ENCODE measurements at regions not wholly inside any gene's neighbourhood (a gene's known extent, or its start where the extent isn't known, plus 50 kb on each side); places are given as distances from the start of the nearest gene placed in this dataset.
A peak's percentile ranks its signal among the peaks of the same experiment; 100 is the strongest.

DNA sequence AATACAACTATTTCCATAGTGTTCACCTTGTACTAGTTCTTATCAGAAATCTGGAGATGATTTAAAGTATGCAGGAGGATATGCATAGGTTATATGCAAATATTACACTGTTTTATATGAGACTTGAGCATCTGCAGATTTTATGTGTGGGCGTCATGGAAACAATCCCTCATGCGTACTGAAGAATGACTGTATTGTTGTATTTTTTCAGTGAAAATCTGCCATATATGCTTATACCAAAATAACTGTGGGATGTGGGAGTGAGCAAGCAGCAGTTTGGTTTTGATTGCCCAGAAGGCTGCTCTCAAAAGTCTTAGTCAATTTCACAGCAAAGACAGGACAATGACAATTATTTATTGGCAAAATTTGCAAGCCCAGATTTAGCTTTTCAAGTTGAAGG lies 238.8 kb upstream of the PCDH20 start:
- DNase-seq (ENCODE audit: low read depth, low spot score), result no peak
- no peaks in the 10 kb centered on the region for H3K27me3 ChIP-seq (ENCODE audit: insufficient read depth, insufficient read length)
- TF ChIP-seq SUZ12 (IDR thresholded peaks at IDR 0.05; ENCODE audit: extremely low read depth, insufficient read depth, insufficient read length) (no peak), ZNF274 (IDR thresholded peaks at IDR 0.05; ENCODE audit: low read depth, low read length) (no peak), YY1 (IDR thresholded peaks at IDR 0.05; ENCODE audit: insufficient read depth, insufficient read length) (no peak)
- H3K36me3 ChIP-seq (ENCODE audit: insufficient read depth, insufficient read length, low read length), result no peaks in the 10 kb centered on the region
- no peak overlapping the region for H3K4me3 ChIP-seq (ENCODE audit: insufficient read length, low read depth)
- no peaks in the 10 kb centered on the region for H3K9me3 ChIP-seq (ENCODE audit: insufficient read depth, low read length)
- H3K9ac ChIP-seq (ENCODE audit: insufficient read length, low read depth), result no peak overlapping the region
- H3K4me1 ChIP-seq (ENCODE audit: insufficient read depth, insufficient read length), result no peaks in the 10 kb centered on the region

DNA sequence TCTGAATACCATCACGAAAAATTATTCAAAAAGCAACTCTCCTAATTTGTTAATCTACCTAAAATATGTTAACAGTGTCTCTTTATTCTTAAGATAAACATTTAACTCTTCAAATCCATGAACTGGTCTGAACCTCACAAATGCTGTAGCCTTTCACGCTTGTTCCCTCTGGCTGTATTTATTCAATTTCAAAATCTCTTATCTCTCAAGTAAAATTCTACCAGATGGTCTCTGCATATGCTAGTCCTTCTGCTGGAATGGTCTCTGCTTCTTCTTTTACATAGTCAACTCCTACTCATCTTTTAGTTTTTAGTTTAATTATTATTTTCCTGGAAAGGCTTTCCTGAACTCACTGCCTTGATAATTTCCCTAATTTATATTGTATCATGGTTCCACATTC lies 232.9 kb upstream of the PCDH20 start:
- Histone ChIP-seq H3K4me3 (ENCODE audit: insufficient read length, low read depth) (no peak overlapping the region), H3K4me1 (ENCODE audit: insufficient read depth, insufficient read length) (no peaks in the 10 kb centered on the region), H3K36me3 (ENCODE audit: insufficient read depth, insufficient read length, low read length) (no peaks in the 10 kb centered on the region), H3K9ac (ENCODE audit: insufficient read length, low read depth) (no peak overlapping the region), H3K9me3 (ENCODE audit: insufficient read depth, low read length) (no peaks in the 10 kb centered on the region), H3K27me3 (ENCODE audit: insufficient read depth, insufficient read length) (no peaks in the 10 kb centered on the region)
- no peak for DNase-seq (ENCODE audit: low read depth, low spot score)
- TF ChIP-seq ZNF274 (IDR thresholded peaks at IDR 0.05; ENCODE audit: low read depth, low read length) (no peak), SUZ12 (IDR thresholded peaks at IDR 0.05; ENCODE audit: extremely low read depth, insufficient read depth, insufficient read length) (no peak), YY1 (IDR thresholded peaks at IDR 0.05; ENCODE audit: insufficient read depth, insufficient read length) (no peak)

DNA sequence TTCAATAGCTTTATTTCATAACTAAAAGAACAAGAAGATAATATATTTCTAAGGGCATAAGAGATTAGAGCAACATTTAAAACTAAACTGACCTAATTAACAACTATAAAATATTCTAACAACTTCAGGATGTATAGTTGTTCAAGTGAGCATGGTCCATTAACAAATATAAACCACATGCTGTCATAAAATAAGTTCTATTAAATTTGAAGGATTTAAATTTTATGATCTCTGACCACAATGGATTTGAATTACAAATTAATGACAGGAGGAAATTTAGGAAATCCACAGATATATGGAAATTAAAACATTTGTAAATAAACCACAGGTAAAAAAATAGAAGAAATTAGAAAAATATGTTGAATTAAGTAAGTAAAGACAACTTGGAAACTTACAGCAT lies 196.5 kb upstream of the PCDH20 start:
- DNase-seq (ENCODE audit: low read depth, low spot score), result no peak
- H3K4me3 ChIP-seq (ENCODE audit: insufficient read length, low read depth), result no peak overlapping the region
- TF ChIP-seq SUZ12 (IDR thresholded peaks at IDR 0.05; ENCODE audit: extremely low read depth, insufficient read depth, insufficient read length) (no peak), ZNF274 (IDR thresholded peaks at IDR 0.05; ENCODE audit: low read depth, low read length) (no peak), YY1 (IDR thresholded peaks at IDR 0.05; ENCODE audit: insufficient read depth, insufficient read length) (no peak)
- H3K36me3 ChIP-seq (ENCODE audit: insufficient read depth, insufficient read length, low read length), result no peaks in the 10 kb centered on the region
- no peaks in the 10 kb centered on the region for H3K27me3 ChIP-seq (ENCODE audit: insufficient read depth, insufficient read length)
- H3K9me3 ChIP-seq (ENCODE audit: insufficient read depth, low read length), result peaks cover 6% of the 10 kb centered on the region; the same call in 1 of the 2 replicates
- H3K9ac ChIP-seq (ENCODE audit: insufficient read length, low read depth), result no peak overlapping the region
- no peaks in the 10 kb centered on the region for H3K4me1 ChIP-seq (ENCODE audit: insufficient read depth, insufficient read length)

DNA sequence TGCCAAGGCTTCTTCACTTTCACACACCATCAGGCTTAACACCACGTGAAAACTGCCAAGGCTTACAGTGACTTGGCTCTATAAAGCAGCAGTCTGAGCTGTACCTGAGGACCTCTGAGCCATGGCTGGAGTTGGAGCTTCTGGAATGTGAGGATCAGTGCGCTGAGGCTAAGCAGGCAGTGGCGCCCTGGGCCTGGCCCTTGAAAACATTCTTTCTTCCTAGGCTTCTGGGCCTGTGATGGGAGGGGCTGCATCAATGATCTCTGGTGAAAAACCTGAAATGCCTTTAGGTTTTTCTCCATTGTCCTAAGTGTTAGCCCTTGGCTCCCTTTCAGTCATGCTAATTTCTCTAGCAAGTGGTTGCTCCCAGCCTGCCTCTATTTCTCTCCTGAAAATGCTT lies 192.5 kb upstream of the PCDH20 start:
- Histone ChIP-seq H3K4me1 (ENCODE audit: insufficient read depth, insufficient read length) (no peaks in the 10 kb centered on the region), H3K36me3 (ENCODE audit: insufficient read depth, insufficient read length, low read length) (no peaks in the 10 kb centered on the region), H3K4me3 (ENCODE audit: insufficient read length, low read depth) (no peak overlapping the region), H3K9me3 (ENCODE audit: insufficient read depth, low read length) (peaks cover 8% of the 10 kb centered on the region; the same call in 1 of the 2 replicates), H3K27me3 (ENCODE audit: insufficient read depth, insufficient read length) (no peaks in the 10 kb centered on the region), H3K9ac (ENCODE audit: insufficient read length, low read depth) (no peak overlapping the region)
- DNase-seq (ENCODE audit: low read depth, low spot score), result peak; percentile 66
- TF ChIP-seq YY1 (IDR thresholded peaks at IDR 0.05; ENCODE audit: insufficient read depth, insufficient read length), result no peak
- TF ChIP-seq ZNF274 (IDR thresholded peaks at IDR 0.05; ENCODE audit: low read depth, low read length), result no peak
- TF ChIP-seq SUZ12 (IDR thresholded peaks at IDR 0.05; ENCODE audit: extremely low read depth, insufficient read depth, insufficient read length), result no peak

DNA sequence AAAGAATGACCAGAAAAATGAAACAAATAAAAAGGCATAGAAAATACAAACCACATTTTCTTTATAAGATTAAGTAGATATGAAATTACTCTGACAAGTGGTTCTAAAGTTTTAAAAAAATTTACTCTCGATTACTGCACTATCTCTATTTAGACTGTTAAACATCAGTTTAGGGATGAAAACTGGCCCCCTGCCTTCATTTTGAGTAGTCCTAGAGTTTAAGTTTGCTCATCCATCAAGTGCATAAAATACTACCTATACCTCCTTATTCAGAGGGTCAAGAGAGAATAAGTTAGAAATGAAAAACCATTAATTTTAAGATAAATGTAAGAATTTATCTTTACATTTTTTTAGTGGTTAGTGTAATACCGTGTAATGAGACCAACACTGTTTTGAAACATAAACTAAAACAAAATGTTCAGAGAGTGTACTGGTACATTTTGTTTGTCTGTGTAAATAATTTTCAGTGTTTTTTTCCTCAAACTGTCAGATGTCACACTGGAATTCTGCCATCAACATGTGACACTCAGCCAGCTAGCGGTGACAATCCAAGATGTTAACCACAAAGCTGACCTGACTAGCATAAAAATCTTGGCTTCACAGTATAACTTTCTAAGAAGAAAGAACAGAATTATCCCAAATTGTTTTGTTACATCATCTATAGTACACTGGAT lies 184.8 kb upstream of the PCDH20 start:
- no peaks in the 10 kb centered on the region for H3K4me1 ChIP-seq (ENCODE audit: insufficient read depth, insufficient read length)
- H3K27me3 ChIP-seq (ENCODE audit: insufficient read depth, insufficient read length), result no peaks in the 10 kb centered on the region
- TF ChIP-seq ZNF274 (IDR thresholded peaks at IDR 0.05; ENCODE audit: low read depth, low read length), result no peak
- no peak for TF ChIP-seq YY1 (IDR thresholded peaks at IDR 0.05; ENCODE audit: insufficient read depth, insufficient read length)
- no peak for TF ChIP-seq SUZ12 (IDR thresholded peaks at IDR 0.05; ENCODE audit: extremely low read depth, insufficient read depth, insufficient read length)
- no peaks in the 10 kb centered on the region for H3K9me3 ChIP-seq (ENCODE audit: insufficient read depth, low read length)
- no peak for DNase-seq (ENCODE audit: low read depth, low spot score)
- no peaks in the 10 kb centered on the region for H3K36me3 ChIP-seq (ENCODE audit: insufficient read depth, insufficient read length, low read length)
- no peak overlapping the region for H3K9ac ChIP-seq (ENCODE audit: insufficient read length, low read depth)
- H3K4me3 ChIP-seq (ENCODE audit: insufficient read length, low read depth), result no peak overlapping the region

DNA sequence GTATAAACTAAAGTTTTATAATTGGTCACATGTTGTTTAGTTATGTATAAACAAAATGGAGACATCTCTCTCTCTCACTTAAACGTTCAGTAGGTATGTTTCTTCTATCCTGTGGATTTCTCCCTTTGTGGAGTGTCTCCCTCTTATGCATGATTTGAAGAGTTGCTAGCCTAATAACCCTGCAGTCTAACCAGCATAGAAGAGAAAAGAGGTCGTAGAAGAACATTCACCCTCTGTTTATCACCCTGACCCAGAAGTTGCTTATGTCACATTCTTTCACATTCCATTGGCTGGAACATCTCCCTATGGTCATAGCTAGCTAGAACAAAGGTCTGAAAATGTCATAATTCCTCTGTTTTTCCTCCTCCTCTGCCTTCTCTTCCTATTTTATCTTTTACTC lies 176.8 kb upstream of the PCDH20 start:
- no peak overlapping the region for H3K4me3 ChIP-seq (ENCODE audit: insufficient read length, low read depth)
- no peaks in the 10 kb centered on the region for H3K4me1 ChIP-seq (ENCODE audit: insufficient read depth, insufficient read length)
- H3K9me3 ChIP-seq (ENCODE audit: insufficient read depth, low read length), result no peaks in the 10 kb centered on the region
- DNase-seq (ENCODE audit: low read depth, low spot score), result no peak
- no peaks in the 10 kb centered on the region for H3K27me3 ChIP-seq (ENCODE audit: insufficient read depth, insufficient read length)
- no peaks in the 10 kb centered on the region for H3K36me3 ChIP-seq (ENCODE audit: insufficient read depth, insufficient read length, low read length)
- no peak overlapping the region for H3K9ac ChIP-seq (ENCODE audit: insufficient read length, low read depth)
- TF ChIP-seq SUZ12 (IDR thresholded peaks at IDR 0.05; ENCODE audit: extremely low read depth, insufficient read depth, insufficient read length), result no peak
- no peak for TF ChIP-seq YY1 (IDR thresholded peaks at IDR 0.05; ENCODE audit: insufficient read depth, insufficient read length)
- TF ChIP-seq ZNF274 (IDR thresholded peaks at IDR 0.05; ENCODE audit: low read depth, low read length), result no peak

DNA sequence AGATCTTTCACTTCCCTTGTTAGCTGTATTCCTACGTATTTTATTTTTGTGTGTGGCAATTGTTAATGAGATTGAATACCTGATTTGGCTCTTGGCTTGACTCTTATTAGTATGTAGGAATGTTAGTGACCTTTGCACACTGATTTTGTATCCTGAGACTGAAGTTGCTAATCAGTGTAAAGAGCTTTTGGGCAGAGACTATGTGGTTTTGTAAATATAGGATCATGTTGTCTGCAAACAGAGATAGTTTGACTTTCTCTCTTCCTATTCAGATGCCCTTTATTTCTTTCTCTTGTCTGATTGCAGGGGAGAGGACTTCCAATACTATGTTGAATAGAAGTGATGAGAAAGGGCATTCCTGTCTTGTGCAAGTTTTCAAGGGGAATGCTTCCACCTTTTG lies 160.3 kb upstream of the PCDH20 start:
- Histone ChIP-seq H3K9me3 (ENCODE audit: insufficient read depth, low read length) (no peaks in the 10 kb centered on the region), H3K36me3 (ENCODE audit: insufficient read depth, insufficient read length, low read length) (no peaks in the 10 kb centered on the region), H3K4me1 (ENCODE audit: insufficient read depth, insufficient read length) (no peaks in the 10 kb centered on the region), H3K27me3 (ENCODE audit: insufficient read depth, insufficient read length) (no peaks in the 10 kb centered on the region), H3K4me3 (ENCODE audit: insufficient read length, low read depth) (no peak overlapping the region), H3K9ac (ENCODE audit: insufficient read length, low read depth) (no peak overlapping the region)
- DNase-seq (ENCODE audit: low read depth, low spot score), result no peak
- TF ChIP-seq YY1 (IDR thresholded peaks at IDR 0.05; ENCODE audit: insufficient read depth, insufficient read length) (no peak), ZNF274 (IDR thresholded peaks at IDR 0.05; ENCODE audit: low read depth, low read length) (no peak)
